GM12891 (cell line): ENCODE measurements at regions not wholly inside any gene's neighbourhood (a gene's known extent, or its start where the extent isn't known, plus 50 kb on each side); places are given as distances from the start of the nearest gene placed in this dataset.
"Not testable (repeated sequence)": the region's sequence is repeated elsewhere in the genome, so short reads cannot be mapped to it uniquely, and the experiment has no call there.

Source experiments
- DNase-seq: peaks from one replicate; pipeline ENCODE4 v3.0.0; 2011; ENCODE audit warnings: low spot score; ENCODE audit not compliant: insufficient read length
- FAIRE-seq: peaks from 2 replicates; lab custom pipeline; 2011; peaks lifted over from hg19 to GRCh38; lab: Jason Lieb, UNC

DNA sequence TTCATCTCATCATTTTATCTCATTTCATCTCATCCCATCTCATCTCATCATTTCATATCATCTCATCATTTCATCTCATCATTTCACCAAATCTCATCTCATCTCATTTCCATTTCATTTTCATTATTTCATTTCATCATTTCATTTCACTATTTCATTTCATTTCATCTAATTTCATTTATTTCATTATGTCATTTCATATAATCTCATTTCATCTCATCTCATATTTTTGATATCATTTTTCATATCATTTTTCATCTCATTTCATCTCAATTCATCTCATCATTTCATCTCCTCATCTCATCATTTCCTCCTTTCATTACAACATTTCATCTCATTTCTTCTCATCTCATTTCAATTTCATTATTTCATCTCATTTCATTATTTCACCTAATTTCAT is 2866.8 kb downstream of the RPIA start:
- not testable (repeated sequence) for FAIRE-seq, DNase-seq

DNA sequence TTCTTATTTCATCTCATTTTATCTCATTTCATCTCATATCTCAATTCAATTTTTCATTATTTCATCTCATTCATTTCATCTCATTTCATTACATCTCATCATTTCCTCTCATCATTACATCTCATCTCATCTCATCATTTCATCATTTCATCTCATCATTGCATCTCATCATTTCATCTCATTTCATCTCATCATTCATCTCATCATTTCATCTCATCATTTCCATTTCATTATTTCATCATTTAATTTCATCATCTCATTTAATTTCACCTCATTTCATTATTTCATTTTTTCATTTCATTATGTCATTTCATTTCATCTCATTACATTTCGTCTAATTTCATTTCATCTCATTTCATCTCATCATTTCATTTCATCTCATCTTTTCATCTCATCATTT is 2867.8 kb downstream of the RPIA start:
- DNase-seq, FAIRE-seq: not testable (repeated sequence)

DNA sequence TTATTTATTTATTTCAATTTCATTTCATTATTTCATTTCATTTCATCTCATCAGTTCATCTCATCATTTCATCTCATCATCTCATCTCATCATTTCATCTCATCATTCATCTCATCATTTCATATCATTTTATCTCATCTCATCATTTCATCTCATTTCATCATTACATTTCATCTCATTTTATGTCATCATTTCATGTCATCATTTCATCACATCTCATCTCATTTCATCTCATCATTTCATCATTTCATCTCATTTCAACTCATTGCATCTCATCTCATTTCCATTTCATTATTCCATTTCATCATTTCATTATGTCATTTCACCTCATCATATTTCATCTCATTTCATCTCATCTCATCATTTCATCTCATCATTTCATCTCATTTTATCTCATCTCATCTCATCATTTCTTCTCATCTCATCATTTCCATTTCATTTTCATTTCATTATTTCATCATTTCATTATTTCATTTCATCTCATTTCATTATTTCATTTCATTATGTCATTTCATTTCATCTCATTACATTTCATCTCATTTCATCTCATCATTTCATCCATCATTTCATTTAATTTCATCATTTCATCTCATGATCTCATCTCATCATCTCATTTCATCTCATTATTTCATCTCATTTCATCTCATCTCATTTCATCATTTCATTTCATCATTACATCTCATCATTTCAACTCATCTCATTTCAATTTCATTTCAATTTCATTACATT is 2868.6 kb downstream of the RPIA start:
- FAIRE-seq, DNase-seq: not testable (repeated sequence)

DNA sequence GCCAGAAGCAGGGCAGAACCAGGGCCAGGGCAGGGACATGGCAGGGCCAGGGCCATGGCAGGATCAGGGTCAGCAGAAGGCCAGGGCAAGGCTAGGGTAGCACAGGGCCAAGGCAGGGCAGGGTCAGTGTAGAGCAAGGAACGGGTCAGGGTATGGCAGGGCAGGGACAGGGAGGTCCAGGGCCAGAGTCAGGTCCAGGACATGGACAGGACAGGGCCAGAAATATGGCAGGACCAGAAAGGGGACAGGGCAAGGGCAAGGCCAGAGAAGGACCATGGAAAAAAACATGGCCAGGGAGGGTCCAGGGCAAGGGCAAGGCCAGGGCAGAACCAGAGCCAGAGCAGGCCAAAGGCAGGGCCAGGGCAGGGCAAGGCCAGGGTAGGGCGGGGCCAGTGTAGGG is 2870.7 kb downstream of the RPIA start:
- not testable (repeated sequence) for DNase-seq, FAIRE-seq

DNA sequence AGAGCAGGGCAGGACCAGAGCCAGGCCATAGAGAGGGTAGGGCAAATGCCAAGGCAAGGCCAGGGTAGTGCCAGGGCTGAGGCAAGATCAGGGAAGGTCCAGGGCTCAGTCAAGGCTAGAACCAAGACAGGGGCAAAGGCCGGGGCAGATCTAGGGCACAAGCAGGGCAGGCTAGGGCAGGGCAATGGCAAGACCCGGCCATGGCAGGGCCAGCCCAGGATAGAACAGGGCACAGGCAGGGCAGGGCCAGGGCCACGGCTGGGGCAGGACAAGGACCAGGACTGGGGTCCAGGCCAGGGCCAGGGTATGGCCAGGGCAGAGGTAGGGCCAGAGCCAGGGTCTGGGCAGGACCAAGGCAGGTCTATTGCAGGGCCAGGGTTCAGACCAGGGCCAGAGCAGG is 2873.2 kb downstream of the RPIA start:
- not testable (repeated sequence) for DNase-seq, FAIRE-seq

DNA sequence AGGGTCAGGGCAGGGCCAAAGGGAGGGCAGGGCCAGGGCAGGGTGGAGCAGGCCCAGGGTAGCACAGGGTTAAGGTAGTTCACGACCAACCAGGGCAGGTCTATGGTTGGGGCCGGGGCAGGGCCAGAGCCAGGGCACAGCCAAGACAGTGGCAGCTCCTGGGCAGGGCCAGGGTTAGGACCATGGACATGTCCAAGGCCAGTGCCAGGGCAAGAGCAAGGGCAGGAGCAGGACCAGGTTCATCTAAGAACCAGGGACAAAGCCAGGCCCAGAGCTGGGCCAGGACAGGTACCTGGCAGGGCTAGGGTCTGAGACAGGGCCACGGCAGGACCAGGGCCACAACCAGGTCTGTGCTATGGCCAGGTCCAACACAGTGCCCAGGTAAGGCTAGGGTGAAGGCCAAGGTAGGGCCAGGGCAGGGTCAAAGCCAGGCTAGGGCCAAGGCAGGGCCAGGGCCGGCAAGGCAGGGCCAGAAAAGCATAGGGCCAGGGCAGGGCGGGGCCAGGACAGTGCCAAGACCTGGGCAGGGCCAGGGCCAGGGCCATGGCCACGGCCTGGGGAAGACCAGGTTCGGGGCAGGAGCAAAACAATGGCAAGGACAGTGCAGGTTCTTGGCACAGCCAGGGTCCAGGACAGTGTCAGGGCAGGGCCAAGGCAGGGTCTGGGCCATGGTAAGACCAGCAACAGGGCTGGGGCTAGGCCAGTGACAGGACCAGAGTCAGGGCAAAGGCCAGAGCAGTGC is 2874.4 kb downstream of the RPIA start:
- not testable (repeated sequence) for FAIRE-seq, DNase-seq

DNA sequence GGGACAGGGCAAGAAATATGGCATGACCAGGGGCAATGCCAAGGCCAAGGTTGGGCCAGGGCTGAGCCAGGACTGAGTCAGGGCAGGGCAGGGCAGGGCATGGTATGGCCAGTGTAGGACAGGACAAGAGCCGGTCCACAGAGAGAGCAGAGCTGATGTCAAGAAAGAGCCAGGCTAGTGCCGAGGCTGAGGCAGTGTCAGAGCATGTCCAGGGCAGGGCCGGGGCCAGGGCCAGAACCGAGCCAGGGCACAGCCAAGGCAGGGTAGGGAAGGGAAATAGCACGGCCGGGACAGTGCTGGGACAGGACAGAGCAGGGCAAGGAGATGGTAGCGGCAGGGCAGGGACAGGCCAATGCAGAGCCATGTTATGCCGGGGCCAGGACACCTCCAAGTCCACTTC is 2875.1 kb downstream of the RPIA start:
- FAIRE-seq, DNase-seq: not testable (repeated sequence)

DNA sequence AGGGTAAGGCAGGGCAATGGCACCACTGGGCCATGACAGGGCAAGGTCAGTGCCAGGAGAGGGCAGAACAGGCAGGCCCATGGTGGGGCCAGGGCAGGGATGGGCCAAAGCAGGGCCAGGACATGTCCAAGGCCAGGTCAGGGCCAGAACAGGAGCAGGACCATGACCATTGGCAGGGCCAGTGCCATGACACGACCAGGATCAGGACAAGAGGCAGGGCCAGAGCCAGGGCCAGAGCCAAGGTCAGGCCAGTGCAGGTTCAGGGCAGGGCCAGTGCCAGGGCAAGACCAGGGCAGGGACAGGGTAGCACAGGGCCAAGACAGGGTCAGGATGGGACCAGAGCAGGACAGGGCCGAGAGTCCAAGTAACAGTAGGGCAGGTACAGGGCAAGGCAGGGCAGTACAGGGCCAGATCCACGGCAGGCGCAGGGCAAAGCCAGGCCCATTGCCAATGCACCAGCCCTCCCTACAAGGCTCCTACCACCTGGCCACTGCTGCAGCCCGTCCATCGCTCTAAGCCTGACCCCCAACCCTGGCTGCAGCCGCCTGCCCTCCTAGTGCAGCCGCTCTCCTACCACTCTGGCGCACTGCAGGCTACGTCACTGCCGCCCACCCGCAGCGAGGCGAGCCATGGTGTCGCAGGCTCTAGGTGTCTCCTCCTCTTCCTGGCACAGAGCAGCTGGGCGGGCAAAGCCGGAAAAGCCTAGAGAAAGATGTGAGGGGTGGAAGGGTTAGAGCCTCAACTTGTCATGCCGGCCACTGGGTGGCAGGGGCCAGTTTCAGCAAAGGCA is 2876.3 kb downstream of the RPIA start:
- FAIRE-seq, DNase-seq: not testable (repeated sequence)

DNA sequence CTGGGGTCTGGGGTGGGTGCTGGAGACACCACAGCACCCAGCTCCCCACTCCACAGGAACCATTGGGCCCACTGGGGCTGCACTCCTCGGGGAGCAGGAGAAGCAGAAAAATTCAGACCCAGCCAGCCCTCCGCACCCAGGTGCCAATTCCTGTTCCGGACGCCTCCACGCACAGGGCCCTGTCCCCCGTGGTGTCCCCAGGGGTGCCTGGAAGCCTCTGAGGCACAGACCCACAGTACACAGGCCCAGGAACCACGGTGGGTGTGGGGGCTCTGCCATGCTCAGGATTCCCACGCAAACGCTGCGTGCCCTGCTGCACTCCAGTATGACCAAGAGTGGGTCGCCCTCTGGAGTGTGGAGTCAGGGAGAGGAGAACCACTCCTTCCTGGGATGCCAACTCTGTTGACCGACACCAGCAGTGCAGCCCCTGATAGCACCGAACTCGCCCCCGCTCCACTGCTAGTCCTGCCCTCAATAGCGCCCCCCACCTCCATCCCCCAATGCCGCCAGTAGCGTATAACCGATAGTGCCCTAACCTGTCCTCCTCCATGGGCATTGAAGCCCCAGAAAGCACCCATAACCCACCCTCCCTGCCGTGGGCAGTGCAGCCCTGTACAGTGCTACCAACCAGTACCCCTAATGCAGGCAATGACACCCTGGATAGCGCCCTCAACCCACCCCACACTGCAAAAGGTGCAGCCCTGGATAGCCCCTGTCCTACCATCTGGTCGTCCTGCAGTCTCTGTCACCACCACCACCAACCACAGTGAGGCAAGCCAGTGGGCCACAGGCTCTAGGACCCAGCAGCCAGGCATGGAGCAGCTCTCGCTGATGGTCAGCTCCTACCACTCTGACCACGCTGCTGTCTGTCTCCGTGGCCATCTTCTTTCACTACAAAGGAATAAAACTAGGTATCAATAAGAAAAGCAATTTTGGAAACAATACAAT is 2877.2 kb downstream of the RPIA start:
- DNase-seq, FAIRE-seq: not testable (repeated sequence)

DNA sequence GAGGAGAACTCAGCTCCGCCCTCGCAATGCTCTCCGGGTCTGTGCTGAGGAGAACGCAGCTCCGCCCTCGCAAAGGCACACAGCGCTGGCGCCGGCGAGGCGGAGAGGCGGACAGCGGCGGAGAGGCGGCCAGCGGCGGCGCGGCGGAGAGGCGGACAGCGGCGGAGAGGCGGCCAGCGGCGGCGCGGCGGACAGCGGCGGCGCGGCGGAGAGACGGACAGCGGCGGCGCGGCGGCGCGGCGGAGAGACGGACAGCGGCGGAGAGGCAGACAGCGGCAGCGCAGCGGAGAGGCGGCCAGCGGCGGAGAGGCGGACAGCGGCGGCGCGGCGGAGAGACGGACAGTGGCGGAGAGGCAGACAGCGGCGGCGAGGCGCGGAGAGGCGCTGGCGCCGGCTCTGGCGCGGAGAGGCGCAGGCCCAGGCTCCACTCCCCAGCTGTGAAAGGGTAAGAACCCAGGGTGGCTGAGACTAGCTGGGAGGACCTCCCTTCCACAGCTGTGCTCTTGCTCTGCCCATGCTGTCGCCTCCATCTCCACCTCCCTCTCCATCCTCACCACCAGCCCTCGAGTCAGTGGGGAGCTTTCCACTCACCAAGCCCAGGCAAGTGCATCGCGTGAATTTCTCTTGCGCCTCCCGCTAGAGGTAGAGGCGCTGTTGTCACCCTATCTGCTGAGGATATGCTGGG is 2879.9 kb downstream of the RPIA start:
- FAIRE-seq, DNase-seq: not testable (repeated sequence)

DNA sequence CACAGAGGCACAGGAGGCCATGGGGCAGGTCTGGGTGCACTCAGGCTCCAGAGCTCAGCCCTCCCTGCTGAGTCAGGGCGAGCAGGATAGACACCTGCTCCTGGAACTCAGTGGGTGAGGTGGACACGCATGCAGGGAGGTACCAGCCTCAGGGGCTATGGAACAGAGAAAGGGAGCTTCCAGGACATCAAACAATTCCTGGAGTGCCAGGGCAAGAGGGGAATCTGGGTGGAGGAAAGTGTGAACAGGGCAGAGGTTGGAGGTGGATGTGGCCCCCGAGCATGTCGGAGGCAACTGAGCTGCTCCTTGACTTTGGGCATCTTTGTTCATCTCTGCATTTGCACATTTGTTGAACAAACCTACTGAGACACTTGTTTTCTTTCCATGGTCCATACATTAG is 2881.5 kb downstream of the RPIA start:
- DNase-seq, FAIRE-seq: not testable (repeated sequence)

DNA sequence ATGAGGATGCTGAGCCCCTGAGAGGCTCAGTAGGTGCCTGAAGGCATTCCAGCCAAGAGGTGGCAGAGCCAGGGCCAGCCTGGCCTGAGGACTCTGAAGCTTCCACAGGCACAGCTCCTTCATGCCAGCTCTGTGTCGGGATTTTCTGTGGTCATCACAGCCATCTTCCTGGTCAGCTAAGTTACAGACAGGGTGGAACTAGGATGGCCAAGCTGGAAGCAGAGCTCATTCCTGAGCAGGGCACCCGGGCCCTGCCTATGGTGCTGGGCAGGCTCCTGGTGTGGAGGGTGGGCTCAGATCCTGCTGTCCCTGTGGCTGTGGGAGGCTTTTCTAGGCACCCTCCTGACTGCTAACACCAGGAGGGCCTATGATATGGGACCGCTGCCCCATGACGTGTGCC is 2882.3 kb downstream of the RPIA start:
- FAIRE-seq, DNase-seq: not testable (repeated sequence)

DNA sequence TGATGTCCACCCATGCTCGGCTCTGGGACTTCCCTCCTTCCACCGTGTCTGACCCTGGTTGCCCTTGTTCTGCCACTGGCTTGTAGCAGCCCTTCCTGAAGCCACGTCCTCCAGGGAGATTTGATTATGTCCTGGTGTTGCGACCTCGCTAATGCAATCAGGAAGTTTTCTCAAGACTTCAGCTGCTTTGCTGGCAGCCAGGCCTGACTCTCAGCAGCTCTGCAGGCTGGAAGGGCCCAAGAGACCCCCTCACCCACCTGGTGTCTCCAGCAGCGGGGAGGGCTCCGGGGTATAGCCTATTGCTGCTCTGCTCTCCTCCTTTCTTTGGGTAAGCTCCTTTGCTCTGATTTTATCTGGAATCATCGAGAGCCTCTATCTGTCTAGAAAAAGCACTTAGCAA is 2882.8 kb downstream of the RPIA start:
- not testable (repeated sequence) for FAIRE-seq, DNase-seq

DNA sequence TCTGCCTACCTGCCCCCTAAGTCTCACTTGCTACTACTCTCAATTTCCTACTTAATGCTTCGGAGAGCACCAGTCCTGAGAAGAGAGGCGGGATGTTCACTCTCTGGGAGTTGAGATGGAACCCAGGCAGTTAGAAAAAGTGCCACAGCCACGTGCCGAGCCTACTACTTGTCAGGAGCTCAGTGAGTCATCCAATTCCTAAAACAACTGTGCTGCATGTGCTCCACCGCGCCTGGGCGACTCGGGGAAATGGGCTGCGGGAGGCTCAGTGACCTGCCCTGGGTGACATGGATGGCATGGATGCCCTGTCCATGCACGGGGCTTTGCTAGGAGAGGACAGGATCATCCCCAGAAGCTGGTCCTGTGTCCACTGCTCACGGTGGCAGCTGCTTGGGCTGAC is 2884.2 kb downstream of the RPIA start:
- DNase-seq, FAIRE-seq: not testable (repeated sequence)

DNA sequence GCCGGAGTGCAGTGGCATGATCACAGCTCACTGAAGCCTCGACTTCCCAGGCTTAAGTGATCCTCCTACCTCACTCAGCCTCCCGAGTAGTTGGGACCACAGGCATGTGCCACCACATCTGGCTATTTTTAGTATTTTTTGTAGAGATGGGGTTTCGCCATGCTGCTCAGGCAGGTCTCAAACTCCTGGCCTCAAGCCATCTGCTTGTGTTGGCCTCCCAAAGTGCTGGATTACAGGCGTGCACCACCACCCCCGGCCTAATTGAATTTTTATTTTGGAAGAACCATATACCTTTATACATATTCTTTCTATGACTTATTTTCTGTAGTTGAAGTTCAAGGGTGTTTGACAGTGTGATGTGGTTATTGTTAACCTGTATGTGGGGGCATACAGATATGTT is 2885.9 kb downstream of the RPIA start:
- not testable (repeated sequence) for FAIRE-seq, DNase-seq

DNA sequence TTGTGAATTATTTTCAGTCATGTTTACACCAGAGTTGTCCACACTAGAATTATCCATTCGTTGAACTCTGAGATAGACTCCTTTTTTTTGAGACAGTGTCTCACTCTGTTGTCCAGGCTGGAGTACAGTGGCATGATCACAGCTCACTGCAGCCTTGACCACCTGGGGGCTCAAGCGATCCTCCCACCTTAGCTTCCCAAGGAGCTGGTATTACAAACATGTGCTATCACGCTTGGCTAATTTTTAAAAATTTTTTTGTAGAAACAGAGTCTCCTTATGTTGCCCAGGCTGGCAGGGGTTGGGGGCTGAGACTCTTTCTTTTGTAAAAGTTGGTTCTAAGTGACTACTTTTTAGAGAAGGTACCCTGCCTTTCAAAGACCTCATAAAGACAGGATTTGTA is 2887.2 kb downstream of the RPIA start:
- FAIRE-seq: not testable (repeated sequence)

DNA sequence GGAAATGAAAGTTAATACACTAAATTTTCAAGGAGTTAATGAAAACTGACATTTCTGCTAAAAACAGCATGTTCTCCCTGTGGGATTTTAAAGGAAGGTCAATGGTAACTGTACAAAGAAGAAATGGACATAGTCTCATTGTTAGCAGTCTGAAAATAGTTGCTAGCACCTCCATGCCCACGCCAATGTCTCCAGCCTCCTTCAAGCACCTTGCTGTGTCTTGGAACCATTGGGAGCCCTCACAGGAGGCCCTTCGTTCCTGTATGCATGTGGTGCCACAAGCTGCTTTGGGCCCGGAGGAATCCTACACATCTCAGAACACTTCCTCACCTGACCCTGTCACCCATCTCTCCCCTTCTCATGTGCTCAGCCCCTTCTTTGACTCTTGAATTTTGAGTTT is 2888.1 kb downstream of the RPIA start:
- DNase-seq, FAIRE-seq: not testable (repeated sequence)

More for the DNA sequence above, 2887.2 kb downstream of the RPIA start:
- DNase-seq: not testable (repeated sequence)

DNA sequence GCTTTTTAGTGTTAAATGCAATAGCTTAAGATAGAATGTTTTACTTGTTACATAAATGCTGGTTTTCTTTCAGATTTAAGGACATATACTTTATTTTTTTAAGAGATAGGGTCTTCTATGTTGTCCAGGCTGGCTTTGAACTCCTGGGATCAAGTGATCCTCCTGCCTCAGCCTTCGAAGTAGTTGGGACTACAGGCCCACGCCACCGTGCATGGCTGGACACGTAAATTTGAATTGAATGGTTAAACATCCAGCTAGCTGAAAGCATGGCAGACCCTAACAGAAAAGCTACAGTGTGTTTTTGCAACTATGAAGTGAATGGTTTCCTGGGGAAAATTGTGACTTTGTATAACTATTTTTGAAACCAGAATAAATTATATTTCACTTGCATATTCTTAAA is 2888.6 kb downstream of the RPIA start:
- FAIRE-seq, DNase-seq: not testable (repeated sequence)
